Right lobe of liver (tissue), 6 donors: ENCODE measurements at regions not wholly inside any gene's neighbourhood (a gene's known extent, or its start where the extent isn't known, plus 50 kb on each side); places are given as distances from the start of the nearest gene placed in this dataset.

Experiments
- ATAC-seq, 4 donors: fragments of 200-7000 bp; cut with Tn5 transposase; one replicate each; pipeline ENCODE4 v1.9.1; 2020; ENCODE audit warnings: mild to moderate bottlenecking in 4 of 4, moderate library complexity in 4 of 4
- DNase-seq, 3 donors: peaks; one replicate each; pipeline ENCODE4 v3.0.0-alpha.2; 2020
- H3K27ac ChIP-seq, 3 donors: fragments of 200-600 bp; one replicate each; pipeline ENCODE4 v1.8.0; 2022
- H3K27me3 ChIP-seq, 2 donors: fragments of 200-600 bp; one replicate each; pipeline ENCODE4 v1.8.0; 2022
- H3K36me3 ChIP-seq, 4 donors: fragments of 200-600 bp; sonication (generic) in 1 of 4; one replicate each; pipeline versions ENCODE4 v1.5.1 to v1.8.0; 2017 to 2022; ENCODE audit warnings: control low read depth in 1 of 4
- H3K4me1 ChIP-seq, 4 donors: fragments of 200-600 bp; sonication (generic) in 1 of 4; one replicate each; pipeline versions ENCODE4 v1.5.1 to v1.8.0; 2017 to 2022; ENCODE audit warnings: control low read depth in 1 of 4
- H3K4me3 ChIP-seq, 3 donors: fragments of 200-600 bp; one replicate each; pipeline ENCODE4 v1.8.0; 2022
- H3K9me3 ChIP-seq, 4 donors: fragments of 200-600 bp; sonication (generic) in 1 of 4; one replicate each; pipeline versions ENCODE4 v1.5.1 to v1.8.0; 2017 to 2022; ENCODE audit warnings: control low read depth in 1 of 4
- POLR2A ChIP-seq: fragments of 450-650 bp; IDR thresholded peaks from one replicate; pipeline ENCODE4 v1.6.1; 2017; ENCODE audit warnings: antibody characterized with exemption, mild to moderate bottlenecking
- WGBS: methylation state at CpG from one replicate; pipeline ENCODE4 v1.1.6; 2018; ENCODE audit warnings: low coverage, low lambda C conversion rate; ENCODE audit not compliant: insufficient coverage; ENCODE audit errors: missing lambda C conversion rate; 5-methylcytosine and 5-hydroxymethylcytosine counted together
- intact Hi-C, 2 donors: fragments of 100-400 bp; cut with DNase I; formaldehyde crosslinking; loops; one replicate each; pipeline versions ENCODE4 v1.11.2 to v1.14.1; 2022
- TF ChIP-seq, protein P1 (sequence below), 4 donors: fragments of 200-600 bp in 3 of 4; fragments of 450-650 bp in 1 of 4; IDR thresholded peaks; one replicate each; pipeline versions ENCODE4 v1.5.1 to v1.8.0; 2016 to 2022; ENCODE audit warnings: antibody characterized with exemption in 4 of 4, mild to moderate bottlenecking in 2 of 4
- donor health status: DM: no; HTN: yes; CAD: no.
- donor health status: DM: no; HTN: no; CAD: no.
- donor health status: DM: no; HTN: no; CAD: no.
- donor health status: DM: no; HTN: yes; CAD: no.
- donor health status: DM: no; HTN: yes; CAD: no.

DNA sequence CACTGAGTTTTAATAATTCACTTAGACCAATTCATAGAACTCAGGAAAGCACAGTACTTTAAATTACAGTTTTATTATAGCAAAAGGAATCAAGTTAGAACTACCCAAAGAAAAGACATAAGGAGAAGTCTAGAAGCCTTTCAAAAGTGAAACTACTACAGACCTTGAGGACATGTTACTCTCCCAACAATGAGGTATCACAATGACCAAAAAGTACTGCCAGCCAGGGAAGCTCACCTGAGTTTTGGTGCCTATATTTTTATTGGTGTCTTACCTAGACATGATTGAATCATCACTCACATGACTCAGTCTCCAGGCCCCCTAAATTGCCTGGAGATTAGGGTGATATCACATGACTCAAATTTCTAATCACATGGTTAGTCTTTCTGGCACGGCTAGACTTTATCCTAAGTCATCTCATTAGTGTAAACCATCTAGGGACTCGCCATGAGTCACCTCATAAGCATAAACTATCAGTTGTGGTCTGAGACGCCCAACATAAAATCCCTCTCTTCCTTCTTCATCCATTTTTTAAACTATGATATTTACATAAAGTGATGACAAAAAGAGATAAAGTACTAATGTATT lies 372.3 kb downstream of the TMA16 start:
- WGBS, result 62% methylated on average over 3 of the region's 3 CpGs

GRCh38 chr4:163868445-163868844 lies 374.0 kb downstream of the TMA16 start:
- no peak overlapping the region for H3K27ac ChIP-seq
- DNase-seq (no peak), ATAC-seq (no peak)
- H3K27me3 ChIP-seq, result no peaks in the 10 kb centered on the region
- no peak overlapping the region for H3K4me3 ChIP-seq
- H3K36me3 ChIP-seq, result no peaks in the 10 kb centered on the region
- 57% methylated on average over 2 of the region's 2 CpGs for WGBS
- no peak for TF ChIP-seq POLR2A
- TF ChIP-seq, protein P1, sequence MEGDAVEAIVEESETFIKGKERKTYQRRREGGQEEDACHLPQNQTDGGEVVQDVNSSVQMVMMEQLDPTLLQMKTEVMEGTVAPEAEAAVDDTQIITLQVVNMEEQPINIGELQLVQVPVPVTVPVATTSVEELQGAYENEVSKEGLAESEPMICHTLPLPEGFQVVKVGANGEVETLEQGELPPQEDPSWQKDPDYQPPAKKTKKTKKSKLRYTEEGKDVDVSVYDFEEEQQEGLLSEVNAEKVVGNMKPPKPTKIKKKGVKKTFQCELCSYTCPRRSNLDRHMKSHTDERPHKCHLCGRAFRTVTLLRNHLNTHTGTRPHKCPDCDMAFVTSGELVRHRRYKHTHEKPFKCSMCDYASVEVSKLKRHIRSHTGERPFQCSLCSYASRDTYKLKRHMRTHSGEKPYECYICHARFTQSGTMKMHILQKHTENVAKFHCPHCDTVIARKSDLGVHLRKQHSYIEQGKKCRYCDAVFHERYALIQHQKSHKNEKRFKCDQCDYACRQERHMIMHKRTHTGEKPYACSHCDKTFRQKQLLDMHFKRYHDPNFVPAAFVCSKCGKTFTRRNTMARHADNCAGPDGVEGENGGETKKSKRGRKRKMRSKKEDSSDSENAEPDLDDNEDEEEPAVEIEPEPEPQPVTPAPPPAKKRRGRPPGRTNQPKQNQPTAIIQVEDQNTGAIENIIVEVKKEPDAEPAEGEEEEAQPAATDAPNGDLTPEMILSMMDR (IDR thresholded peaks at IDR 0.05), result no peak
- H3K4me1 ChIP-seq, result no peaks in the 10 kb centered on the region
- H3K9me3 ChIP-seq, result no peaks in the 10 kb centered on the region
- intact Hi-C loops, result no loop called here

More for the DNA sequence above, 372.3 kb downstream of the TMA16 start:
- H3K27me3 ChIP-seq, result no peaks in the 10 kb centered on the region
- no peak for DNase-seq
- TF ChIP-seq, protein P1 (IDR thresholded peaks at IDR 0.05), result no peak
- no peak for TF ChIP-seq POLR2A
- no peak for ATAC-seq
- H3K9me3 ChIP-seq, result no peaks in the 10 kb centered on the region
- H3K27ac ChIP-seq, result no peak overlapping the region
- intact Hi-C loops, result no loop called here
- H3K36me3 ChIP-seq, result no peaks in the 10 kb centered on the region
- no peaks in the 10 kb centered on the region for H3K4me1 ChIP-seq
- no peak overlapping the region for H3K4me3 ChIP-seq

DNA sequence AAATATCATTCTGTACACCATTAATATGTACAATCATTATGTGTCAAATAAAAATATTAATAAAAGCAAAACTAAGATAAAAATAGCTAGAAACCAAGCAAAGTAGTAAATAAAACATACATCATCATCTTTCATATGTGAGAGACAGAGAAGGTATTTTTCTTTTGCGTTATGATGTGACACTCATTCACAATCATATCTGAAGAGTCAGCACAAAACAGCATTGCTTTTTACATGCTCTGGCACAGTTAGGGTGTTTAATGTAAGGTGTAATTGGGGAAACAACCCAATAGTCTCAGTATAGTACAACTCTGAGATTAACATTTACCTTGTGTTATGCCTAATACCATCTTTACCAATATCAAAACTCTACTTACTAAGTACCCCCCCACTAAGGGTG lies 376.6 kb downstream of the TMA16 start:
- intact Hi-C loops, result no loop called here
- Histone ChIP-seq H3K9me3 (no peaks in the 10 kb centered on the region), H3K27me3 (no peaks in the 10 kb centered on the region), H3K4me3 (no peak overlapping the region), H3K4me1 (no peaks in the 10 kb centered on the region), H3K36me3 (no peaks in the 10 kb centered on the region), H3K27ac (no peak overlapping the region)
- TF ChIP-seq, protein P1 (IDR thresholded peaks at IDR 0.05), result no peak
- no peak for TF ChIP-seq POLR2A
- WGBS, result 50% methylated on average over 1 of the region's 1 CpG
- no peak for DNase-seq
- ATAC-seq, result no peak

DNA sequence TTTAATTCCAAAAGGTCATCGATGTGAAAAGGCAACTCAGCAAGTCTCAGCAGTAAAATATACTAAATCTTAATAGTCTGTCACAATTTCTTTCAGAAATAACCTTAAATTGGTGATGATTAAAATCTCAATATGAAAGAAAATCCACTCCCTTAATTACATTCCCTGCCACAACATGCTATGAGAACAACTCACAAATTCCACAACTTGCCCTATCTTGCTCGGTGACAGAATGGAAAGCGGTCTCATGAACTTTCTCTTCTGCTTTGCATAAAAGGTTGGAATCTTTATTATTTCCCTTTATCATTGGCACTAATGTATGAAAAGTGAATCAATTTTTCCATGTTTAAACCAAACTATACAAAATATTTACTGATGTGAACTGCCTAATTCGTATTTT lies 380.8 kb downstream of the TMA16 start:
- Histone ChIP-seq H3K4me3 (no peak overlapping the region), H3K27ac (no peak overlapping the region), H3K36me3 (no peaks in the 10 kb centered on the region), H3K27me3 (no peaks in the 10 kb centered on the region), H3K9me3 (no peaks in the 10 kb centered on the region), H3K4me1 (no peaks in the 10 kb centered on the region)
- TF ChIP-seq, protein P1 (IDR thresholded peaks at IDR 0.05), result no peak
- no peak for TF ChIP-seq POLR2A
- intact Hi-C loops, result no loop called here
- no peak for DNase-seq
- 64% methylated on average over 4 of the region's 4 CpGs for WGBS
- no peak for ATAC-seq
